Astrocyte (in vitro differentiated cells and primary cell): ENCODE measurements at regions not wholly inside any gene's neighbourhood (a gene's known extent, or its start where the extent isn't known, plus 50 kb on each side); places are given as distances from the start of the nearest gene placed in this dataset.

Experiments used
- DNase-seq: peaks from one replicate; pipeline ENCODE4 v3.0.0-alpha.2; 2010; ENCODE audit warnings: low read depth
- FAIRE-seq: peaks from 2 replicates; lab custom pipeline; 2011; peaks lifted over from hg19 to GRCh38; lab: Jason Lieb, UNC
- H2AFZ ChIP-seq: 2 replicates; pipeline ENCODE4 v1.6.0; 2012; ENCODE audit warnings: low read depth, low read length, inconsistent platforms
- H3K27ac ChIP-seq: 2 replicates; pipeline ENCODE4 v1.5.1; 2011; ENCODE audit warnings: low read depth, low read length, inconsistent platforms
- H3K27me3 ChIP-seq: 2 replicates; pipeline ENCODE4 v1.6.0; 2011; ENCODE audit warnings: low read length, inconsistent platforms; ENCODE audit not compliant: insufficient read depth
- H3K36me3 ChIP-seq: 2 replicates; pipeline ENCODE4 v1.5.1; 2011; ENCODE audit warnings: low read length, inconsistent platforms; ENCODE audit not compliant: insufficient read depth
- H3K4me1 ChIP-seq: 2 replicates; pipeline ENCODE4 v1.5.1; 2011; ENCODE audit warnings: low read length, inconsistent platforms; ENCODE audit not compliant: insufficient read depth
- H3K4me2 ChIP-seq: 2 replicates; pipeline ENCODE4 v1.6.0; 2012; ENCODE audit warnings: low read length, inconsistent platforms
- H3K4me3 ChIP-seq: 2 replicates; pipeline ENCODE4 v1.5.1; 2011; ENCODE audit warnings: low read depth, mild to moderate bottlenecking, low read length, inconsistent platforms; ENCODE audit not compliant: insufficient read depth
- H3K79me2 ChIP-seq: 2 replicates; pipeline ENCODE4 v1.6.0; 2012; ENCODE audit warnings: mild to moderate bottlenecking, low read length, inconsistent platforms; ENCODE audit not compliant: insufficient read depth
- H3K9ac ChIP-seq: 2 replicates; pipeline ENCODE4 v1.6.0; 2012; ENCODE audit warnings: mild to moderate bottlenecking, low read length, inconsistent platforms
- H3K9me3 ChIP-seq: 2 replicates; pipeline ENCODE4 v1.5.1; 2012; ENCODE audit warnings: low read depth, mild to moderate bottlenecking, low read length, inconsistent platforms; ENCODE audit not compliant: insufficient read depth
- H4K20me1 ChIP-seq: 2 replicates; pipeline ENCODE4 v1.6.0; 2012; ENCODE audit warnings: low read length, inconsistent platforms; ENCODE audit not compliant: insufficient read depth
- H3K27ac Mint-ChIP-seq: one replicate; pipeline ENCODE4 v1.8.0; 2021; ENCODE audit warnings: mild to moderate bottlenecking, mixed read lengths; ENCODE audit not compliant: unreplicated experiment
- H3K27me3 Mint-ChIP-seq: one replicate; pipeline ENCODE4 v1.8.0; 2021; ENCODE audit warnings: low read depth, mixed read lengths; ENCODE audit not compliant: unreplicated experiment
- H3K36me3 Mint-ChIP-seq: one replicate; pipeline ENCODE4 v1.8.0; 2021; ENCODE audit warnings: low read depth, mixed read lengths; ENCODE audit not compliant: unreplicated experiment
- H3K4me1 Mint-ChIP-seq: one replicate; pipeline ENCODE4 v1.8.0; 2021; ENCODE audit warnings: low read depth, mixed read lengths; ENCODE audit not compliant: unreplicated experiment
- H3K4me3 Mint-ChIP-seq: one replicate; pipeline ENCODE4 v1.8.0; 2021; ENCODE audit warnings: mild to moderate bottlenecking, moderate library complexity, mixed read lengths; ENCODE audit not compliant: unreplicated experiment
- H3K9me3 Mint-ChIP-seq: one replicate; pipeline ENCODE4 v1.8.0; 2021; ENCODE audit warnings: mild to moderate bottlenecking, mixed read lengths; ENCODE audit not compliant: unreplicated experiment
- CTCF ChIP-seq: IDR thresholded peaks from 2 replicates; pipeline ENCODE4 v1.5.1; 2011; ENCODE audit warnings: low read depth, mild to moderate bottlenecking, inconsistent platforms, low read length, moderate library complexity; ENCODE audit not compliant: insufficient read depth
- EZH2 ChIP-seq: IDR thresholded peaks from 2 replicates; pipeline ENCODE4 v1.6.1; 2012; ENCODE audit warnings: mild to moderate bottlenecking, low read length, inconsistent platforms; ENCODE audit not compliant: insufficient read depth

DNA sequence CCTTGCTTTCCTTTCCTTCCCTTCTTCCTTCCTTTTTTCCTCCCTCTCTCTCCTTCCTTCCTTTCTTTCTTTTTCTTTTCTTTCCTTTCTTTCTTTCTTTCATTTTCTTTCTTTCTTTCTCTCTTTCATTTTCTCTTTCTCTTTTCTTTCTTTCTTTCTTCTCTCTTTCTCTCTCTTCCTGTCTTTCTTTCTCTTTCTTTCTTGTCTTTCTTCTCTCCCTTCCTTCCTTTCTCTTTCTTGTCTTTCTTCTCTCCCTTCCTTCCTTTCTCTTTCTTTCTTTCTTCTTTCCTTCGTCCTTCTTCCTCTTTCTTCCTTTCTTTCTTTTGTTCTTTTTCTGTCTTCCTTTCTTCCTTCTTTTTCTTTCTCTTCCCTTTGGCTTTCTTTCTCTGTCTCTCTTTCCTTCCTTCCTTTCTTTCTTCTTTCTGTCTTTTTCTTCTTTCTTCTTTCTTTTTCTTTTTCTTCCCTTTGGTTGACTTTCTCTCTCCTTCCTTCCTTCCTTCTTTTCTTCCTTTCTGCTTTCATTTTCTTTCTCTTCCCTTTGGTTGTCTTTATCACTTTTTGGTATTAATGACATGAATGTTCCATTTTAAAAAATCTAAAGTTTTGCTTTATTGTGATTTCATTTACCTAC lies 496.4 kb upstream of the CBLB start:
- Histone ChIP-seq H3K9ac (no peak overlapping the region), H3K27me3 (no peaks in the 10 kb centered on the region), H4K20me1 (no peaks in the 10 kb centered on the region), H3K9me3 (peaks cover 3% of the 10 kb centered on the region), H2AFZ (no peak overlapping the region), H3K4me2 (no peak overlapping the region), H3K79me2 (no peaks in the 10 kb centered on the region), H3K4me3 (no peak overlapping the region), H3K36me3 (no peaks in the 10 kb centered on the region), H3K27ac (no peak overlapping the region), H3K4me1 (no peaks in the 10 kb centered on the region)
- no peak overlapping the region for H3K4me3 Mint-ChIP-seq
- peaks cover 2% of the 10 kb centered on the region for H3K36me3 Mint-ChIP-seq
- DNase-seq, result no peak
- H3K4me1 Mint-ChIP-seq, result no peaks in the 10 kb centered on the region
- no peak overlapping the region for H3K27ac Mint-ChIP-seq
- no peaks in the 10 kb centered on the region for H3K9me3 Mint-ChIP-seq
- FAIRE-seq, result no peak
- no peak for TF ChIP-seq CTCF
- no peak for TF ChIP-seq EZH2
- H3K27me3 Mint-ChIP-seq, result no peaks in the 10 kb centered on the region

DNA sequence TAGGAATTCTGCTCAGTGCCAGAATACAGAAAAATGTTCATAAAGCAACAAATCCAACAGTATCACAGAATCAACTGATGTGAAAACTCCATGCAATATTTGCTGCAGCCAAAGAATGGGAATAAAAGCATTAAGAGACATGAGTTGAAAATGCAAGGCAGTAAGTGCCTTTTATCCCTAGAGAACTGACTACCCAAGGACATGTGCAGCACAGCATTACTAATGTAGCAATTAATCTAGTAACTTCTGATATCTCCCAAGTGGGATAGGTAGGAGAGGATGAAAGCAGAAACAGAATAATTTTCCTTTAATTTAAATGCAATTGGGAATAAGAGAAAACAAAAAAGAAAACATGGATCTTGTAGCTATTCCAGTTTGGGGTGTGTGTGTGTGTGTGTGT lies 497.5 kb upstream of the CBLB start:
- Mint-ChIP-seq H3K4me3 (no peak overlapping the region), H3K9me3 (no peaks in the 10 kb centered on the region), H3K27ac (no peak overlapping the region), H3K27me3 (no peaks in the 10 kb centered on the region), H3K36me3 (peaks cover 2% of the 10 kb centered on the region), H3K4me1 (no peaks in the 10 kb centered on the region)
- DNase-seq (no peak), FAIRE-seq (no peak)
- Histone ChIP-seq H3K27me3 (no peaks in the 10 kb centered on the region), H4K20me1 (no peaks in the 10 kb centered on the region), H3K4me1 (no peaks in the 10 kb centered on the region), H2AFZ (no peak overlapping the region), H3K79me2 (no peaks in the 10 kb centered on the region), H3K9me3 (peaks cover 3% of the 10 kb centered on the region), H3K9ac (no peak overlapping the region), H3K36me3 (no peaks in the 10 kb centered on the region), H3K27ac (no peak overlapping the region), H3K4me2 (no peak overlapping the region), H3K4me3 (no peak overlapping the region)
- TF ChIP-seq EZH2, result no peak
- TF ChIP-seq CTCF, result no peak

DNA sequence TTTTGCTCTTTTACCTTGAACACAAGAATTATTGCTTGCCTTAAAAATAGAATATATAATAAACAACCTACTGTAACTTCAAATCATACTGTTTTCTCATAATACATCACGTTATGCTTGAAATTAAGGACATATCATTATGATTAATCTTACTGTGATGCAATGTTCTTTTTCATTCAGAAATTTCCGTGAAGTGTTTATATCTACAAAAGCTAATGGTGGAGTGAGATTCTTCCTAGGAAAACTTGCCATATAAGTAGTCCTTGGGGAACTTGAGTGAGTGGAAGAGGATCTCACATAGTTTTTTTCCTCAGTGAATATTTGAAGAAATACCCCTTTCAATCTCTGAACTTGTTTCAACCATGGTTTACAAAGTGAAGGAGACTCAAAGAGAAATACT lies 498.7 kb upstream of the CBLB start:
- no peak for DNase-seq
- no peak overlapping the region for H3K9ac ChIP-seq

More for the DNA sequence above, 498.7 kb upstream of the CBLB start:
- no peaks in the 10 kb centered on the region for H3K9me3 ChIP-seq
- no peak overlapping the region for H2AFZ ChIP-seq
- TF ChIP-seq CTCF (no peak), EZH2 (no peak)
- Mint-ChIP-seq H3K27me3 (no peaks in the 10 kb centered on the region), H3K4me1 (no peaks in the 10 kb centered on the region), H3K27ac (no peak overlapping the region), H3K36me3 (peaks cover 2% of the 10 kb centered on the region), H3K4me3 (no peak overlapping the region), H3K9me3 (no peaks in the 10 kb centered on the region)
- no peak overlapping the region for H3K4me2 ChIP-seq
- no peaks in the 10 kb centered on the region for H3K27me3 ChIP-seq
- H3K79me2 ChIP-seq, result no peaks in the 10 kb centered on the region
- no peaks in the 10 kb centered on the region for H3K4me1 ChIP-seq
- FAIRE-seq, result no peak
- no peaks in the 10 kb centered on the region for H3K36me3 ChIP-seq
- no peak overlapping the region for H3K27ac ChIP-seq
- H3K4me3 ChIP-seq, result no peak overlapping the region
- no peaks in the 10 kb centered on the region for H4K20me1 ChIP-seq
